Right lobe of liver (tissue), 4 donors: ENCODE measurements at regions not wholly inside any gene's neighbourhood (a gene's known extent, or its start where the extent isn't known, plus 50 kb on each side); places are given as distances from the start of the nearest gene placed in this dataset.

Experiments used
- POLR2A ChIP-seq: fragments of 450-650 bp; IDR thresholded peaks from one replicate; pipeline ENCODE4 v1.6.1; 2017; ENCODE audit warnings: antibody characterized with exemption, mild to moderate bottlenecking
- TF ChIP-seq, protein P1 (sequence below), 4 donors: fragments of 200-600 bp in 3 of 4; fragments of 450-650 bp in 1 of 4; IDR thresholded peaks; one replicate each; pipeline versions ENCODE4 v1.5.1 to v1.8.0; 2016 to 2022; ENCODE audit warnings: antibody characterized with exemption in 4 of 4, mild to moderate bottlenecking in 2 of 4
- donor health status: DM: no; HTN: no; CAD: no.
- donor health status: DM: no; HTN: no; CAD: no.
- donor health status: DM: no; HTN: yes; CAD: no.

DNA sequence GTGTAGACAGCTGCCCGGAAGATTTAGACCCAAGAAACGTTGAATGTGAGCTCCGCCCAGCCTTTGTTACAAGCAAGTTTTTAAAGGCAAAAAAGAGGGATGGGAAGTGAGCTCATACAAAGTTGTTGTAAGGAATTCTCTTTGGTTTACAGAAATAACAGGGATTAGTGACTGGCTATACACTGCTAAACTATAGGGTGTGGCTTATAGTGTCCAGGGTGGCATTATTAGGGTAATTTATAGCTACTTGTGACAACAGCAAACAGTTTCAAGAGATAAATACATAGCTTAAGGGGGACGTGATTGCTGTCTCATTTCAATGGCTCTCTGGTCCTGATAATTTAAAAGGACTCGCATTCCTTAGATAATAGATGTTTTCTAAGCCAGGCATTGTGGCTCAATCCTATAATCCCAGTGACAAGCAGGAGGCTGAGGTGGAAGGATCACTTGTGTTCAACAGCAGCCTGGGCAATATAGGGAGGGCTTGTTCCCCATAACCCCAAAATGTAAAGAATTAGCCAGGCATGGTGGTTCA lies 66.5 kb upstream of the TGIF1 start:
- TF ChIP-seq, protein P1, sequence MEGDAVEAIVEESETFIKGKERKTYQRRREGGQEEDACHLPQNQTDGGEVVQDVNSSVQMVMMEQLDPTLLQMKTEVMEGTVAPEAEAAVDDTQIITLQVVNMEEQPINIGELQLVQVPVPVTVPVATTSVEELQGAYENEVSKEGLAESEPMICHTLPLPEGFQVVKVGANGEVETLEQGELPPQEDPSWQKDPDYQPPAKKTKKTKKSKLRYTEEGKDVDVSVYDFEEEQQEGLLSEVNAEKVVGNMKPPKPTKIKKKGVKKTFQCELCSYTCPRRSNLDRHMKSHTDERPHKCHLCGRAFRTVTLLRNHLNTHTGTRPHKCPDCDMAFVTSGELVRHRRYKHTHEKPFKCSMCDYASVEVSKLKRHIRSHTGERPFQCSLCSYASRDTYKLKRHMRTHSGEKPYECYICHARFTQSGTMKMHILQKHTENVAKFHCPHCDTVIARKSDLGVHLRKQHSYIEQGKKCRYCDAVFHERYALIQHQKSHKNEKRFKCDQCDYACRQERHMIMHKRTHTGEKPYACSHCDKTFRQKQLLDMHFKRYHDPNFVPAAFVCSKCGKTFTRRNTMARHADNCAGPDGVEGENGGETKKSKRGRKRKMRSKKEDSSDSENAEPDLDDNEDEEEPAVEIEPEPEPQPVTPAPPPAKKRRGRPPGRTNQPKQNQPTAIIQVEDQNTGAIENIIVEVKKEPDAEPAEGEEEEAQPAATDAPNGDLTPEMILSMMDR (IDR thresholded peaks at IDR 0.05): no peak
- no peak for TF ChIP-seq POLR2A
